Transverse colon (tissue), 3 donors: ENCODE measurements at regions not wholly inside any gene's neighbourhood (a gene's known extent, or its start where the extent isn't known, plus 50 kb on each side); places are given as distances from the start of the nearest gene placed in this dataset.

Source experiments
- CTCF ChIP-seq, 5 experiments: fragments of 200-600 bp in 3 of 5; fragments of 450-650 bp in 2 of 5; sonication (generic) in 3 of 5; IDR thresholded peaks; 1 replicate in 2 of 5; 2 replicates in 3 of 5; pipeline ENCODE4 v1.5.1; 2016 to 2017; ENCODE audit warnings: antibody characterized with exemption in 5 of 5, inconsistent platforms in 3 of 5, mild to moderate bottlenecking in 2 of 5, moderate library complexity in 1 of 5
- EP300 ChIP-seq: sonication (generic); formaldehyde crosslinking; IDR thresholded peaks from one replicate; pipeline ENCODE4 v1.6.1; 2017; ENCODE audit warnings: antibody characterized with exemption, low read depth

DNA sequence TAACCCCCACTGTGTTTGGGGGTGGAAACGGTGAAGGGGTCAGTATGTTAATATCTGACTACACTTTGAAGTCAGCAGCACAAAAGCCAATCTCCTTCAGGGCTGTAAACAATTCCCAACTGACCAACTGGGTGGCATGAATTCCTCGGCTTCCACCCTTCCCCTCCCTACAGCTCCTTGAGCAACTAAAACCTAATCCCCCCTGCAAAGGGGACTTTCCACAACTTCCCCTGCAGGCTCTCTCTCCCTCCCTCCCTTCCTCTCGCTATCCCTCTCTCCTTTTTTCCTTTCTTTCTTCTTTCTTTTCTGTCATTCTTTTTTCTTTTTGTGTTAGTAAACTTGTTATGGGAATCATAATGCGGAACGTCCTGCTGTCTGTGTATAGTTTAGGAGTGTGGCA lies 65.1 kb upstream of the PTCH1 start:
- no peak for TF ChIP-seq CTCF (IDR thresholded peaks at IDR 0.05)
- TF ChIP-seq EP300: no peak
